ENCODE measurements at regions not wholly inside any gene's neighbourhood (a gene's known extent, or its start where the extent isn't known, plus 50 kb on each side); places are given as distances from the start of the nearest gene placed in this dataset.

DNA sequence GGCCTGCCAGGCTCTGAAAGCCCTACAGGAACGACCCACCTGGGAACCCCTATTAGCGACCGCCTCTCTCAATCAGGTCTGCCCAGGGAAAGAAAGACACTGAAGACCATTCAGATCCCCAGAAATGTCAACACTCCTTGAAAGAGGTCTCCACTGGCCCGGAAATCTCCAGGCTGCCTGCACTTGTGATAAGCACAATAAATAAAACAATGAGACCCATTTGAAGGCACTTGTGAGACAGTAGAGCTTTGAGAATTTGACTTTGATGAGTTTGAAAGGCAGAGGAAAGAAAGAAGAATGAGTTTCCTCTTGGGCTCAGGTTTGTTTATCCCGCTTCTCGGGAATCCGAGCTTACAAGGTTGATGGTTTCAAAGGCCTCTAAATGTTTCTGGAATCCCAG, 416.3 kb downstream of the BUD13 start:
- TF ChIP-seq POLR2AphosphoS5 (IDR thresholded peaks at IDR 0.05; ENCODE audit: insufficient read depth in 1 of 2, low read depth in 1 of 2) = no peak
- TF ChIP-seq CTCF (IDR thresholded peaks at IDR 0.05) = no peak
